NCI-H82 treated with DMSO at 0.1 percent for 48 hours (cell line): ENCODE measurements at regions not wholly inside any gene's neighbourhood (a gene's known extent, or its start where the extent isn't known, plus 50 kb on each side); places are given as distances from the start of the nearest gene placed in this dataset.

Experiments
- DNase-seq: peaks from one replicate; lab custom pipeline; 2025; ENCODE audit not compliant: unreplicated experiment; lab: John Stamatoyannopoulos, UW

- DNase-seq, result no peak
Measured at GRCh38 chr16:85253084-85253941, 141.0 kb upstream of the CIBAR2 start.

DNA sequence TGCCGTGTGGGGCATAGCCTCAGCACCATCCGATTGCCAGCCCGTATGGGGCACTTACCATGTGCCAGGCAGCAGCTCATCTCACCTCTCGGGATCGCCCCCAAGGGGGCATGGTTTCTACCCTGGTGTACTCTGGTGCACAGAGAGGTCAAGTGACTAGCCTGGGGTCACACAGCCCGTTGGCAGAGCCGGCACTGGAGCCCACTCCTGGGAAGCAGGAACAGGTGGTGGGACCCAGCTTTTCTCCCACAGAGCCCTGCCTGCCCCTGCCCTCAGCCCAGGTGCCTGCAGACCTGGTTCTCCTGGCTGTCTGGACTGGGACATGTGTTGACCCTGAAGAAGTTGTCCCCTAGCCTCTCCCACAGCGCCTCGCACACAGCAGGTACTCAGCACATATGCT is 141.8 kb upstream of the CIBAR2 start:
- DNase-seq, result no peak

DNA sequence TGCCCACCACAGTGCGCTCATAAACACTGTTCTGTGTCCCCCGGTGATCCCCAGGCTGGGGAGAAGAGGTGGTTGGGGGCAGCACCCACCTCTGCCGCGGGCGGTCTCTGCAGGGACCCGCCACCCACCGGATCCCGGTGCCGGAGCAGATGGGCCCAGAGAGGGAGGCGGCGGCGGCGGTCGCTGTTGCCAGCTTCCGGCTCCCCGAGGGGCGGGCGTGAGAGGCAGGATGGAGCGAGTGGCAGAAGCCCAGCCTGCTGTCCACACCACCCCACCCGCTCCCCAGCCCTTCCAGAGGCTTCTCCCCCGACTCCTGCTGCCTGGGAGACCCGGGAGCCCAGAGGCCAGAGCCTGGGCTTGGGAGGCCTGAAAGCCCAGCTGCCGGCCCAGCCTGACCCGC is 142.6 kb upstream of the CIBAR2 start:
- no peak for DNase-seq

DNA sequence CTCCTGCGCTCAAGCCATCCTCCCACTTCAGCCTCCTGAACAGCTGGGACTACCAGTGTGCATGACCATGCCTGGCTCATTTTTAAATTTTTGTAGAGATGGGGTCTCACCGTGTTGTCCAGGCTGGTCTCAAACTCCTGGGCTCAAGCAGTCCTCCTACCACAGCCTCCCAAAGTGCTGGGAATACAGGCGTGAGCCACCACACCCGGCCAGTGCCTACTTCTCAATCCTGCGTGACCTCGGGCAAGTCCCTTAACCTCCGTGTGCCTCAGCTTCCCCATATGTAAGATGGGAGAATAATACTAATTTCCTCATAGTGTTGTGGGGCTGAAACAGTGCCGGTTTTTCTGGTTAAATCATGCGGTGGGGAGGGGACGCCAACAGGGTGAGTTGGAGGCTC is 143.5 kb upstream of the CIBAR2 start:
- DNase-seq, result no peak

DNA sequence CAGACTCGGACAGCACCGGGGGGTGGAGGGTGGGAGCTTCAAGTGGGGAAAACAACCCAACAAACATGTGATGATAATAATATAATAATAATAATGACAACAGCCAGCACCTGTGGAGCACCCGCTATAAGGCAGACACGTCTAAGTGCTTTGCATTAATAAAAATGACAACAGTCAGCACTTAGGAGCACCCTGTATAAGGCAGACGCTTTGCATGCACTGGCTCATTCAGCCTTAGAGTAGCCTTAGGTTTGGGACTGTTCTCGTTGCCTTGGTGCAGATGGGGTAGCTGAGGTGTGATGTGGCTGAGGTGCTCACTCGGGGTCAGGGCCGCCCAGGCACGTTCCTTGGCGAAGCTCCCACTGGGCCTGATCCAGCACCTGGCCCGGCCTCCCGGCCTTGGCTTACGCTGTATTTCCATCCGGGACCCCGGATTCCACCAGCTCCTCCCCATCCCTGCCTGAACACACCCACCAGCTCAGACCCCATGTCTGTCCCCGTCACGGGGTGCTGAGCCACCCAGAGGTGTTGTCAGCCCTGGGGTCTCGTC is 144.0 kb upstream of the CIBAR2 start:
- DNase-seq, result no peak

GRCh38 chr16:85257483-85257882 is 145.2 kb upstream of the CIBAR2 start:
- DNase-seq, result no peak

- DNase-seq, result no peak
Measured at GRCh38 chr16:85258166-85258565, 145.9 kb upstream of the CIBAR2 start.

- no peak for DNase-seq
Measured at GRCh38 chr16:85258629-85259028, 146.4 kb upstream of the CIBAR2 start.

GRCh38 chr16:85259115-85259831 is 147.0 kb upstream of the CIBAR2 start:
- no peak for DNase-seq

DNA sequence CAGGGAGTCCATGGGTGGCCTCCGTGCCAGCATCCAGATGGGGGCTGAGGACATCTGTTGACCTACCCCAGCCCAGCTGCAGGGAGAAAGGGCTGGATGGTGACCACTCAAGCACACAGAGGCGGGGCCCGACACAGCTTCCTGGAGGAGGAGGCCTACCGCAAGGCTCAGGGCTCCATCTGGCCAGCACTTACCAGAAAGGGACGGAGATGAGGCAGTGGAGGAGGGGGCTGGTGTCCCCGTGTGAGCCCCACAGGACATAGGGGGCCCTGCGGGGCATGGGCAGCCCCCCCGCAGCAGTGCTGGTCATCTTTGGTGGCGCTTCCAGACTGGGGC is 147.5 kb upstream of the CIBAR2 start:
- DNase-seq, result no peak

DNA sequence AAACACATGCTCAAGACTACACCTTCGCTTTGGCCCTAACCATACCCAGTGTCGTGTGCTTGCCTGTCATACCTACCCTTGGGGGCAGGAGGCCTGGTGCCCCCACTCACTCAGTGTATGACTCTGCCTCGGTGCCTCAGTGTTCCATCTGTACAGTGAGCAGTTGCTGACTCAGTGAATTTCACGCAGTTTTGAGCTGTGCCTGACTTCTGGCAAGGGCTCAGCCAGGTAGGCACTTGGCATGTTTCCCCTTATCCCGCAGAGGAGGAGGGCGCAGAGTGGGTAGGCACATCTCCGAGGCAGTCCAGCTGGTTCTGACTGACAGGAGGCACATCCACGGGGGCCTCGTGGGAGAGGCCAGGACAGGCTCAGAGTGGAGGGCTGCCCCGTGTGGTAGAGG is 148.9 kb upstream of the CIBAR2 start:
- no peak for DNase-seq

GRCh38 chr16:85261657-85262557 is 149.6 kb upstream of the CIBAR2 start:
- no peak for DNase-seq

DNA sequence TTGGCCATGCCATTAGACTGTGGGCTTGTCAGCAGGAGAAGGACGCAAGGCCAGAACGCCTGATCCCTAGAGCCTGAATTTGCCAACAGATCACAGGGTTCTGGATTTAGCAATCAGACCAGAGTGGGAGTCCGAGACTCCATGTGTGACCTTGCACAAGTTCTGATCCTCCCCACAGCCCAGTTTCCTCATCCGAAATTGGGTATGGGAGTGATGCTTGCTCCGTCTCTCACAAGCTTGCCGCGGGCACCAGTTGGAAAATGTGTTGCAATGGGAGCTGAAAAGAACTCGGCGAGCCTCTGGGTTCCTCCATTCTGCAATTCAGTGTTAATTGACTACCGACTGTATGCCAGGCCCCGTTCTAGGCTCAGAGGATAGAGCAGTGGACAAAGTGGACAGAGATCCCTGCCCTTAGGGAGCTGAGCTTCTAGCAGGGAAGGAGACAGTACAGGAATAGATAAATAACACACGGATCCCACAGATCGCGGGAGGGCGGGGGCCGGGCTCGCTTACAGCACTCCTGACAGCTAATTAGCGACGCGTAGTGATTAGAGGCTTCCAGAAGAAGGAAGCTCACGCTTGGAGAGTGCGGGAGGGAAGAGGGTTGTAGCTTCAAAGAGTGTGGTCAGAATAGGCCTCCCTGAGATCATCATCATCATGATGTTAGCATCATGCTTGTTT is 150.4 kb upstream of the CIBAR2 start:
- no peak for DNase-seq

DNA sequence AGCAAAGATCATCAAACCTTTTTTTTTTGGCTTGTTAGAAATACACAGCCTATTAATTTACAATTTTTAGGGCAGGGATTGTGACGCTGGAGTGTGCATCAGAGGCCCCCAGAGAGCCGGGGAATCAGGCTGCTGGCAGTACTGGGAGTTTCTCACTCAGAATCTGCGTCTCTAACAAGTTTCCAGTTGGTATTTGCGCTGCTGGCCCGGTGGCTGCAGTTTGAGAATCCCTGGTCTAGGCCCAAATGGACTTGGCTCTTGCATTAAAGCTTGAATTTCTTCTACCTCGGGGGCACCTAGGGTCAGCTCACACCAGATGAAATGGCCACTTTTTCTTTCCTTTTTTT is 150.9 kb upstream of the CIBAR2 start:
- no peak for DNase-seq

GRCh38 chr16:85264752-85265151 is 152.5 kb upstream of the CIBAR2 start:
- DNase-seq, result no peak

DNA sequence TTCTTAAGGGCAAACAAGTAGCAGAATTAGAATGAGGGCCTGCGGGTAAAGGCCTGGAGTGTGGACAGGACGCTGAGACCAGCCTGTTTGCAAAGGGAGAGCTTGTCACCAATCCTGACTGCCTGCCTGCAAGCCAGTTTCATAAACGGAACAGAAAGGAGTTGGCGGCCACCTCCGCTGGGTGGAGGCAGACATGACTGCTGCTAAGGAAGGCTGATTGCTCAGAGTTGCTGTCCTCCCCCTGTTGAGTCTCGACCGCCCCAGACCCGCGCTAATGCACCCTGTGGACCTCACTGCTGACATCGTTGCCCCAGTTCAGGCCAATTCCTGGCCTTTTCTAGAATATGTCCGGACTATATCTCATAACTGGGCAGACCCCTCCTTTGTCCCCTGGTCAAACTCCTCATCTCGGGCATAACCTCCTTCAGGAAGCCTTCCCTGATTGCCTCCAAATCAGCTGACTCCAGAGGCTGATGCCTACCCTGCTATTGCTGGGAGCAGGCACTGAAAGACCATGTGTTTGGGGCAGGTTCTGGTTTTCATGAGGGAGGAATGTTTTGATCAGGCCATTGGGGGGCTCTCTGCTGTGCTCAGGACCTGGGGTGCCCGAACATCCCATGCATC is 153.0 kb upstream of the CIBAR2 start:
- DNase-seq, result no peak

- DNase-seq, result no peak
Measured at GRCh38 chr16:85265810-85266209, 153.5 kb upstream of the CIBAR2 start.

DNA sequence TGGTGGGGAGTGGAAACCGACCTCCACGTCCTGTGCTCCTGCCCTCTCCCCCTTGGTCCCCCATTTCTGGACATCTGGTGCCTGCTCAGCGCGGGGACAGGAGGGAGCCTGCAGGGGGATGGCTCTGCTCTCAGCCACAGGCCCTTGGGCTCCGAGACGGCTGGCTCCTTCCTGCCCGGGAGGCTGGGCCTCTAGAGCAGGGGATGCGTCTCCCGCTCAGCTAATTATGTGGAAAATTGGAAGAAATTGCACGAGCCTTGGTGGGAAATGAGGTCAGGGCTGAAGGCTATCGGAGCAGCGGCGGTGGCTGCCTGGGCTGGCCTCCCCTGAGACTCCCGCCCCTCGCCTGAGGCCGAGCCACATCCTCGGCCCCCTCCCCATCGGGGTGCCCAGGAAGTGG is 154.6 kb upstream of the CIBAR2 start:
- DNase-seq, result no peak

DNA sequence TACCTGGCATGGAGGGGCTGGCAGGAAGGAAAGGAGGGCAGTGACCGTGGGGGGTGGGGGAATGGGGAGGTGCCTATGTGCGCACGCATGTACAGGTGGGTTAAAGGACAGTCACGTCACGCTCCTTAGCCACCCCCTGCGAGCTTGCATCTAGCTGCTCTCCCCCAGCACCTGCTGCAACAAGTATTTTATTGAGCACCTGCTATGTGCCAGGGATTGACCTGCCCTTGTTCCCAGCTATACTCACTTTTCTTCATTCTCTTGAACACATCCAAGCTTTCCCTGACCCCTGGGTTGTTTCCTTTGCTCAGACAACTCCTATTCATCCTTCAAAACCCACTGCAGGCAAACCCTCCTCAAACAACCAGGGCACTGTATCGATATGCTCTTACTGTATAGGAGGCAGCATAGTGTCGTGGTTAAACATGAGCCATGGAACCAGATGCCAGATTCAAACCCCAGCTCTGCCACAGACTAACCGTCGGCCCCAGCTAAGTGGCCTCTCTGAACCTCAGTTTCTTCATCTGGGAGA is 155.2 kb upstream of the CIBAR2 start:
- DNase-seq, result no peak

GRCh38 chr16:85269165-85269564 is 156.9 kb upstream of the CIBAR2 start:
- DNase-seq, result no peak
